Fibroblast of lung (primary cell): ENCODE measurements at regions not wholly inside any gene's neighbourhood (a gene's known extent, or its start where the extent isn't known, plus 50 kb on each side); places are given as distances from the start of the nearest gene placed in this dataset.

Source experiments
- DNase-seq, 2 donors: peaks; one replicate each; pipeline versions ENCODE4 v3.0.0 to v3.0.0-alpha.2; 2010; ENCODE audit warnings: low read depth in 2 of 2
- H2AFZ ChIP-seq: 2 replicates; pipeline ENCODE4 v1.5.1; 2012; ENCODE audit warnings: low read length, control low read depth, inconsistent platforms
- H3K27ac ChIP-seq: 2 replicates; pipeline ENCODE4 v1.5.1; 2011; ENCODE audit warnings: low read length, control low read depth; ENCODE audit not compliant: insufficient read depth
- H3K27me3 ChIP-seq: 2 replicates; pipeline ENCODE4 v1.5.1; 2011; ENCODE audit warnings: mild to moderate bottlenecking, low read length; ENCODE audit not compliant: control insufficient read depth, insufficient read depth
- H3K36me3 ChIP-seq: 2 replicates; pipeline ENCODE4 v1.5.1; 2011; ENCODE audit warnings: low read length; ENCODE audit not compliant: control insufficient read depth, insufficient read depth
- H3K4me1 ChIP-seq: 2 replicates; pipeline ENCODE4 v1.5.1; 2011; ENCODE audit warnings: low read length; ENCODE audit not compliant: control insufficient read depth, insufficient read depth; ENCODE audit errors: extremely low read depth
- H3K4me2 ChIP-seq: 2 replicates; pipeline ENCODE4 v1.5.1; 2011; ENCODE audit warnings: low read length, control low read depth; ENCODE audit not compliant: insufficient read depth; ENCODE audit errors: extremely low read depth
- H3K4me3 ChIP-seq, 4 experiments: fragments of 200-600 bp in 1 of 4; sonication (generic) in 1 of 4; replicated peaks in 1 of 4; 2 replicates each; pipeline ENCODE4 v1.5.1; 2011 to 2016; ENCODE audit warnings: low read length in 4 of 4, low read depth in 3 of 4, mild to moderate bottlenecking in 3 of 4, control low read depth in 2 of 4, inconsistent platforms in 1 of 4, mixed read lengths in 1 of 4; ENCODE audit not compliant: insufficient read depth in 1 of 4; ENCODE audit errors: control extremely low read depth in 1 of 4
- H3K79me2 ChIP-seq: 2 replicates; pipeline ENCODE4 v1.5.1; 2012; ENCODE audit warnings: mild to moderate bottlenecking, low read length, inconsistent platforms; ENCODE audit not compliant: control insufficient read depth, insufficient read depth
- H3K9ac ChIP-seq: 2 replicates; pipeline ENCODE4 v1.5.1; 2011; ENCODE audit warnings: mild to moderate bottlenecking, low read length, control low read depth; ENCODE audit not compliant: insufficient read depth
- H3K9me3 ChIP-seq: 2 replicates; pipeline ENCODE4 v1.5.1; 2012; ENCODE audit warnings: low read depth, low read length; ENCODE audit not compliant: control insufficient read depth, insufficient read depth
- H4K20me1 ChIP-seq: 2 replicates; pipeline ENCODE4 v1.5.1; 2011; ENCODE audit warnings: low read length; ENCODE audit not compliant: control insufficient read depth, insufficient read depth; ENCODE audit errors: extremely low read depth
- CTCF ChIP-seq, 2 donors: IDR thresholded peaks in 1 of 2; conservative IDR thresholded peaks in 1 of 2; 1 replicate in 1 of 2; 2 replicates in 1 of 2; pipeline ENCODE4 v1.5.1; 2011 to 2012; ENCODE audit warnings: low read length in 2 of 2, control low read depth in 1 of 2, inconsistent platforms in 1 of 2, low read depth in 1 of 2, mild to moderate bottlenecking in 1 of 2
- EZH2 ChIP-seq: IDR thresholded peaks from 2 replicates; pipeline ENCODE4 v1.5.1; 2012; ENCODE audit warnings: low read length, control low read depth, mild to moderate bottlenecking; ENCODE audit errors: missing control alignments

- no peaks in the 10 kb centered on the region for H3K9me3 ChIP-seq
- no peak overlapping the region for H2AFZ ChIP-seq
- H3K27ac ChIP-seq, result no peak overlapping the region
- no peak overlapping the region for H3K4me2 ChIP-seq
- DNase-seq, result no peak
- H4K20me1 ChIP-seq, result no peaks in the 10 kb centered on the region
- TF ChIP-seq CTCF (conservative IDR thresholded peaks at IDR 0.05 in 1 of 2, IDR thresholded peaks at IDR 0.05 in 1 of 2; ENCODE audit: low read depth in 1 of 2, low read length in 2 of 2) (no peak), EZH2 (no peak)
- H3K4me1 ChIP-seq, result no peaks in the 10 kb centered on the region
- H3K9ac ChIP-seq, result no peak overlapping the region
- H3K36me3 ChIP-seq, result no peaks in the 10 kb centered on the region
- no peaks in the 10 kb centered on the region for H3K79me2 ChIP-seq
- no peak overlapping the region for H3K4me3 ChIP-seq
- no peaks in the 10 kb centered on the region for H3K27me3 ChIP-seq
Observed at GRCh38 chr7:10910447-10910846, 63.2 kb upstream of the PHF14 start.

GRCh38 chr7:10912077-10912476, 61.6 kb upstream of the PHF14 start:
- no peaks in the 10 kb centered on the region for H3K36me3 ChIP-seq
- TF ChIP-seq EZH2 (no peak), CTCF (conservative IDR thresholded peaks at IDR 0.05 in 1 of 2, IDR thresholded peaks at IDR 0.05 in 1 of 2; ENCODE audit: low read depth in 1 of 2, low read length in 2 of 2) (no peak)

GRCh38 chr7:10913457-10913856, 60.2 kb upstream of the PHF14 start:
- no peak for DNase-seq
- Histone ChIP-seq H3K9ac (no peak overlapping the region), H3K4me3 (no peak overlapping the region), H3K4me1 (no peaks in the 10 kb centered on the region), H3K36me3 (no peaks in the 10 kb centered on the region), H3K79me2 (no peaks in the 10 kb centered on the region), H3K9me3 (no peaks in the 10 kb centered on the region), H3K27me3 (no peaks in the 10 kb centered on the region), H3K4me2 (no peak overlapping the region), H2AFZ (no peak overlapping the region), H4K20me1 (no peaks in the 10 kb centered on the region), H3K27ac (no peak overlapping the region)
- TF ChIP-seq EZH2 (no peak), CTCF (conservative IDR thresholded peaks at IDR 0.05 in 1 of 2, IDR thresholded peaks at IDR 0.05 in 1 of 2; ENCODE audit: low read depth in 1 of 2, low read length in 2 of 2) (no peak)

More at GRCh38 chr7:10912077-10912476, 61.6 kb upstream of the PHF14 start:
- H3K27me3 ChIP-seq, result no peaks in the 10 kb centered on the region
- H3K4me2 ChIP-seq, result no peak overlapping the region
- H3K9me3 ChIP-seq, result no peaks in the 10 kb centered on the region
- H3K4me3 ChIP-seq, result no peak overlapping the region
- no peaks in the 10 kb centered on the region for H4K20me1 ChIP-seq
- H2AFZ ChIP-seq, result no peak overlapping the region
- no peak overlapping the region for H3K27ac ChIP-seq
- no peak overlapping the region for H3K9ac ChIP-seq
- no peaks in the 10 kb centered on the region for H3K79me2 ChIP-seq
- no peaks in the 10 kb centered on the region for H3K4me1 ChIP-seq
- no peak for DNase-seq
